ENCODE measurements at regions not wholly inside any gene's neighbourhood (a gene's known extent, or its start where the extent isn't known, plus 50 kb on each side); places are given as distances from the start of the nearest gene placed in this dataset.
"Not testable (repeated sequence)": the region's sequence is repeated elsewhere in the genome, so short reads cannot be mapped to it uniquely, and the experiment has no call there.

GRCh38 chr2:145524303-145524702, 1004.4 kb upstream of the ZEB2 start:
- no peak for DNase-seq

- DNase-seq: not testable (repeated sequence)
Measured at GRCh38 chr2:145519254-145519653, 999.3 kb upstream of the ZEB2 start.

- DNase-seq: no peak
Measured at GRCh38 chr2:145511946-145512345, 992.0 kb upstream of the ZEB2 start.

GRCh38 chr2:145503511-145503910, 983.6 kb upstream of the ZEB2 start:
- DNase-seq: no peak

GRCh38 chr2:145501920-145502319, 982.0 kb upstream of the ZEB2 start:
- no peak for DNase-seq

GRCh38 chr2:145495590-145495989, 975.7 kb upstream of the ZEB2 start:
- DNase-seq: no peak

GRCh38 chr2:145494441-145494840, 974.5 kb upstream of the ZEB2 start:
- no peak for DNase-seq

GRCh38 chr2:145488571-145488970, 968.7 kb upstream of the ZEB2 start:
- no peak for DNase-seq

- peak; percentile 57 for DNase-seq
Measured at GRCh38 chr2:145484448-145485097, 964.7 kb upstream of the ZEB2 start.

GRCh38 chr2:145483854-145484253, 963.9 kb upstream of the ZEB2 start:
- no peak for DNase-seq

GRCh38 chr2:145481334-145481922, 961.5 kb upstream of the ZEB2 start:
- DNase-seq: no peak

GRCh38 chr2:145464866-145465265, 944.9 kb upstream of the ZEB2 start:
- no peak for DNase-seq

- peak; percentile 1 for DNase-seq
Measured at GRCh38 chr2:145460112-145460511, 940.2 kb upstream of the ZEB2 start.

- DNase-seq: peak; percentile 8
Measured at GRCh38 chr2:145431181-145431951, 911.4 kb upstream of the ZEB2 start.

GRCh38 chr2:145423809-145424208, 903.9 kb upstream of the ZEB2 start:
- no peak for DNase-seq

- DNase-seq: no peak
Measured at GRCh38 chr2:145422576-145422975, 902.7 kb upstream of the ZEB2 start.

GRCh38 chr2:145421841-145422240, 901.9 kb upstream of the ZEB2 start:
- peak; percentile 46 for DNase-seq

GRCh38 chr2:145416640-145417039, 896.7 kb upstream of the ZEB2 start:
- DNase-seq: no peak

GRCh38 chr2:145415151-145415550, 895.2 kb upstream of the ZEB2 start:
- no peak for DNase-seq

- DNase-seq: no peak
Measured at GRCh38 chr2:145413261-145414030, 893.5 kb upstream of the ZEB2 start.

- DNase-seq: no peak
Measured at GRCh38 chr2:145412155-145412554, 892.2 kb upstream of the ZEB2 start.

GRCh38 chr2:145411493-145411892, 891.6 kb upstream of the ZEB2 start:
- DNase-seq: no peak

- peak; percentile 73 for DNase-seq
Measured at GRCh38 chr2:145410086-145410485, 890.2 kb upstream of the ZEB2 start.

All from fibroblast of skin of right biceps (primary cell).